BLaER1 (cell line): ENCODE measurements at regions not wholly inside any gene's neighbourhood (a gene's known extent, or its start where the extent isn't known, plus 50 kb on each side); places are given as distances from the start of the nearest gene placed in this dataset.

Experiments
- H3K27ac ChIP-seq: shearing (Covaris generic); formaldehyde crosslinking; 2 replicates; pipeline ENCODE4 v1.8.1; 2022
- H3K27me3 ChIP-seq: shearing (Covaris generic); formaldehyde crosslinking; 2 replicates; pipeline ENCODE4 v1.8.1; 2022
- H3K36me3 ChIP-seq: shearing (Covaris generic); formaldehyde crosslinking; 2 replicates; pipeline ENCODE4 v1.8.1; 2022
- H3K4me1 ChIP-seq: shearing (Covaris generic); formaldehyde crosslinking; 2 replicates; pipeline ENCODE4 v1.8.1; 2022
- H3K4me2 ChIP-seq: shearing (Covaris generic); formaldehyde crosslinking; 2 replicates; pipeline ENCODE4 v1.8.1; 2022
- H3K4me3 ChIP-seq: shearing (Covaris generic); formaldehyde crosslinking; 2 replicates; pipeline ENCODE4 v1.8.1; 2022
- H3K9ac ChIP-seq: shearing (Covaris generic); formaldehyde crosslinking; 2 replicates; pipeline ENCODE4 v1.8.1; 2022
- H3K9me3 ChIP-seq: shearing (Covaris generic); formaldehyde crosslinking; 2 replicates; pipeline ENCODE4 v1.8.1; 2022
- H4K20me1 ChIP-seq: shearing (Covaris generic); formaldehyde crosslinking; 2 replicates; pipeline ENCODE4 v1.8.1; 2022
- Cebpa-rat ChIP-seq: shearing (Covaris generic); IDR thresholded peaks from 2 replicates; pipeline ENCODE4 v1.8.1; 2022

- no peaks in the 10 kb centered on the region for H4K20me1 ChIP-seq
- no peaks in the 10 kb centered on the region for H3K36me3 ChIP-seq
- no peak for TF ChIP-seq Cebpa-rat
- H3K27me3 ChIP-seq = no peaks in the 10 kb centered on the region
- H3K4me3 ChIP-seq = no peak overlapping the region
- H3K4me1 ChIP-seq = peaks cover 7% of the 10 kb centered on the region
- H3K27ac ChIP-seq = no peak overlapping the region
- no peak overlapping the region for H3K4me2 ChIP-seq
- peaks cover 3% of the 10 kb centered on the region; the same call in 1 of the 2 replicates for H3K9me3 ChIP-seq
- H3K9ac ChIP-seq = no peak overlapping the region
Observed at GRCh38 chr4:79497001-79497400, 89.0 kb upstream of the GK2 start.

DNA sequence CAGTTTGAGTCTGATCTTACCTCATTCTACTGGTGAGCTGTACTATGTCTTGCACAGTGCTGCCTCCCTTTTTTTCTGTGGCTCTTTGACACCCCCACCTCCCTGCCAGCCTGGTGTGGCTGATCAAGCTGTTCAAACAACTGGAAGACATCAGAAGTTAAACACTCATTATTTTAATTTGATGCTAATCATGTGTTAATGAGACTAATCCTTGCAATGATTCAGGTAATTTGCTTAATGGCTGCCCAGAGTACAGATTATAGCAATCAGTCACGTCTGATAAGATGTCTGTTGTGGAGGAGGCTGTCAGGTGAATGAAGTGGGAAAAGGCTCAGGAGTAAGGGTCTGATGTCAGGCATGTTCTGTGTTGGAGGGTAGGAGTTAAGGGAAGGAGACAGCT is 87.4 kb upstream of the GK2 start:
- no peak overlapping the region for H3K4me3 ChIP-seq
- no peak overlapping the region for H3K27ac ChIP-seq
- H4K20me1 ChIP-seq = no peaks in the 10 kb centered on the region
- no peaks in the 10 kb centered on the region for H3K27me3 ChIP-seq
- H3K9me3 ChIP-seq = 0 out of 2 replicates have a peak, but pooled peaks cover 3% of the 10 kb centered on the region
- no peaks in the 10 kb centered on the region for H3K4me1 ChIP-seq
- no peak overlapping the region for H3K9ac ChIP-seq
- no peaks in the 10 kb centered on the region for H3K36me3 ChIP-seq
- no peak for TF ChIP-seq Cebpa-rat
- H3K4me2 ChIP-seq = no peak overlapping the region

- Histone ChIP-seq H3K4me3 (no peak overlapping the region), H4K20me1 (no peaks in the 10 kb centered on the region), H3K27me3 (no peaks in the 10 kb centered on the region), H3K9ac (no peak overlapping the region), H3K9me3 (no peaks in the 10 kb centered on the region), H3K4me2 (no peak overlapping the region), H3K36me3 (no peaks in the 10 kb centered on the region), H3K4me1 (no peaks in the 10 kb centered on the region), H3K27ac (no peak overlapping the region)
- no peak for TF ChIP-seq Cebpa-rat
Observed at GRCh38 chr4:79492148-79492547, 84.1 kb upstream of the GK2 start.

DNA sequence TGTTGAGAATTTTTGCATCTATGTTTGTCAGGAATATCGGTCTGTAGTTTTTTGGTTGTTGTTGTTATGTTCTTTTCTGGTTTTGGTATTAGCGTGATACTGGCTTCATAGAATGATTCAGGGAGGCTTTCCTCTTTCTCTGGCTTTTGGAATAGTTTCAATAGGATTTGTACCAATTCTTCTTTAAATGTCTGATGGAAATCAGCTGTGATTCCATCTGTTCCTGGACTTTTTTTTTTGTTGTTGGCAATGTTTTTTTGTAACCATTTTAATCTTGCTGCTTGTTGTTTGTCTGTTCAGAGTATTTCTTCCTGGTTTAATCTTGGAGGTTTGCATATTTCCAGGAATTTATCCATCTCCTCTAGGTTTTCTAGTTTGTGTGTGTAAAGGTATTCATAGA is 81.5 kb upstream of the GK2 start:
- no peak for TF ChIP-seq Cebpa-rat
- H3K4me3 ChIP-seq = no peak overlapping the region
- no peaks in the 10 kb centered on the region for H3K4me1 ChIP-seq
- no peaks in the 10 kb centered on the region for H3K36me3 ChIP-seq
- H3K4me2 ChIP-seq = no peak overlapping the region
- no peaks in the 10 kb centered on the region for H3K9me3 ChIP-seq
- no peaks in the 10 kb centered on the region for H4K20me1 ChIP-seq
- H3K9ac ChIP-seq = no peak overlapping the region
- no peak overlapping the region for H3K27ac ChIP-seq
- no peaks in the 10 kb centered on the region for H3K27me3 ChIP-seq

DNA sequence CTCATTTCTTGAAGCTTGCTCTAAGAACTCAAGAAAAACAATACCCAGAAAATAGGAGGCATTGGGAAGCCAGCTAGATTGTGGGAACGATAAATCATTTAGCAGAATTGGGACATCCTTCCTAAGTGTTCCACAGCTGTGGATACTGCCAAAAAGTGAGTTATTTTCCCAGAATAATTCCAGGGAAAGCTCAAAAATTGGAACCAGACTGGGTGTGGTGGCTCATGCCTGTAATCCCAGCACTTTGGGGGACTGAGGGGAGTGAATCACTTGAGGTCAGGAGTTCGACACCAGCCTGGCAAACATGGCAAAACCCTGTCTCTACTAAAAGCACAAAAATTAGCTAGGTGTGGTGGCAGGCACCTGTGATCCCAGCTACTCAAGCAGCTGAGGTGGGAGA is 68.2 kb upstream of the GK2 start:
- no peak overlapping the region for H3K4me3 ChIP-seq
- no peaks in the 10 kb centered on the region for H3K9me3 ChIP-seq
- H3K36me3 ChIP-seq = no peaks in the 10 kb centered on the region
- no peak overlapping the region for H3K4me2 ChIP-seq
- no peaks in the 10 kb centered on the region for H3K27me3 ChIP-seq
- no peak for TF ChIP-seq Cebpa-rat
- no peak overlapping the region for H3K9ac ChIP-seq
- H3K27ac ChIP-seq = no peak overlapping the region
- no peaks in the 10 kb centered on the region for H4K20me1 ChIP-seq
- no peaks in the 10 kb centered on the region for H3K4me1 ChIP-seq

GRCh38 chr4:79473439-79473724 is 65.4 kb upstream of the GK2 start:
- Histone ChIP-seq H3K27ac (no peak overlapping the region), H3K27me3 (no peaks in the 10 kb centered on the region), H3K9me3 (no peaks in the 10 kb centered on the region), H4K20me1 (no peaks in the 10 kb centered on the region), H3K4me2 (no peak overlapping the region), H3K4me1 (no peaks in the 10 kb centered on the region), H3K4me3 (no peak overlapping the region), H3K36me3 (no peaks in the 10 kb centered on the region), H3K9ac (no peak overlapping the region)
- TF ChIP-seq Cebpa-rat = no peak

DNA sequence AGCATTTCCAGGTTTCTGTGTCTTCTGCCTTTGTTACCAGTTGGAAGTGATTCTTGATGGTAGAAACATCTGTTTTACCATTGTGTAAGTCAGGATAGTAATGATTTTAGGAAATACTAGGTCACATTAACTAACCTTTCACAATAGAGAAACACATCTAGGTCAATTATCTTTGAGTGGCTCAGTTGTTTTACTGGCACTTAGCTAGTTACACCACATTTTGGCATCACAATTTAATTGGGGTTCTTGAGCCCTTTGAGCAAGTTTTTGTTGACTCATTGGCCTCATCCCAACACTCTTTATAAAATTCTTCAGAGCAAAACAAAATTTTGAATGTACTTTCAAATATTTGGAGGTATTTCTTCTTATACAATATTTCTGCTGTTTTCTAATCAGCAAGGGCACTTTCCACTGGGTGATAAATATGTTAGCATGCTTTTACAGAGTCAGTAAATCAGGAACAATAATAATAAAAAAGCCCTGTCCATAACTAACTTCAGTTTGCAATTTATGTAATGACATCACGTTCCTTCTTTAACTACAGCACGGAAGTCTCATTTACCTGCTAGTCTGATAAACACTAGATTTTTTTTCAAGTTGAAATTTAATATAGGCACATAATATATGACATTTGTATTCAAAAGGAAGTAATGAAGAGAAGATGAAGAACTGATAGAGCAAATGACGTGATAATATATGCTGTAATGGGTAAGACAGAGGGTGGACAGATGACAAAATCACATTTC is 64.8 kb upstream of the GK2 start:
- no peaks in the 10 kb centered on the region for H3K36me3 ChIP-seq
- no peak overlapping the region for H3K4me3 ChIP-seq
- no peaks in the 10 kb centered on the region for H3K27me3 ChIP-seq
- no peak overlapping the region for H3K27ac ChIP-seq
- H4K20me1 ChIP-seq = no peaks in the 10 kb centered on the region
- no peaks in the 10 kb centered on the region for H3K4me1 ChIP-seq
- H3K4me2 ChIP-seq = no peak overlapping the region
- H3K9me3 ChIP-seq = no peaks in the 10 kb centered on the region
- no peak overlapping the region for H3K9ac ChIP-seq
- TF ChIP-seq Cebpa-rat = no peak

DNA sequence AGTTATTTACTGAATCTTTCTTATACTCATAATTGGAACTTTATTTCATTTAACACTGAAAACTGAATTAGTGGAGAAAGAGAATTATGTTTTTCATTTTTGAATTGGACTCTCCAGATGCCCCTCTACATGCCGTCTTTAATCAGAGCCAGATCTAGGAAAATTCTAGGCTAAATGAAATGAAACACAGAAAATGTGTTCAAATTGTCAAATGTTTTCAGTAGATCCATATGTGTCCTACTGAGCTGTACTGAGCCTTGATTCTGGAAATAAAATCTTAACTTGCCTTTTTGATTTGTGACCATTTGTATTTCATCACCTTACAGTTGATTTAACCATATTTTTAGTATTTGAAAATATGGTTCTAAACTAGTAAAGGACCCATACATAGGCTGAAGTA is 64.0 kb upstream of the GK2 start:
- Histone ChIP-seq H3K9ac (no peak overlapping the region), H3K36me3 (no peaks in the 10 kb centered on the region), H3K4me2 (no peak overlapping the region), H4K20me1 (no peaks in the 10 kb centered on the region), H3K9me3 (no peaks in the 10 kb centered on the region), H3K27me3 (no peaks in the 10 kb centered on the region), H3K27ac (no peak overlapping the region), H3K4me3 (no peak overlapping the region), H3K4me1 (no peaks in the 10 kb centered on the region)
- no peak for TF ChIP-seq Cebpa-rat

DNA sequence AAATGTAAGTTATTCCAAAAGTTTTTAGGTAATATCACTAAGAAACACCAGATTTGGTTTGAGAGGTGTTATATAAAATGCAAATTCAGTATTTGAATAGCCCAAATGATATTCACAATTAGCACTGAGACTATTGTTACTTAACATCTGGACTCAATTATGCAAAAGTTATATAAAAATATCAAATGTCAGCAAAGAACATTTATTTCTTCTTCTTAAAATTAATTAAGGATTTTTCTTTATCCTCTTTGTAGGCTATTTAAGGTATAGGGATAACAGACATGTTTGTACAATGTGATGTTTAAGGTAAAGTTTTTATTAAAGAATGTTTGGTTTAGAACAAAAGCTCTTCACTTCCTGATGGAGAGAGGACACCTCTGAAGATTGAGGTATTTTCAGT is 63.3 kb upstream of the GK2 start:
- Histone ChIP-seq H3K27me3 (no peaks in the 10 kb centered on the region), H3K36me3 (no peaks in the 10 kb centered on the region), H3K4me3 (no peak overlapping the region), H3K9me3 (no peaks in the 10 kb centered on the region), H3K27ac (no peak overlapping the region), H4K20me1 (no peaks in the 10 kb centered on the region), H3K9ac (no peak overlapping the region), H3K4me1 (no peaks in the 10 kb centered on the region), H3K4me2 (no peak overlapping the region)
- TF ChIP-seq Cebpa-rat = no peak

DNA sequence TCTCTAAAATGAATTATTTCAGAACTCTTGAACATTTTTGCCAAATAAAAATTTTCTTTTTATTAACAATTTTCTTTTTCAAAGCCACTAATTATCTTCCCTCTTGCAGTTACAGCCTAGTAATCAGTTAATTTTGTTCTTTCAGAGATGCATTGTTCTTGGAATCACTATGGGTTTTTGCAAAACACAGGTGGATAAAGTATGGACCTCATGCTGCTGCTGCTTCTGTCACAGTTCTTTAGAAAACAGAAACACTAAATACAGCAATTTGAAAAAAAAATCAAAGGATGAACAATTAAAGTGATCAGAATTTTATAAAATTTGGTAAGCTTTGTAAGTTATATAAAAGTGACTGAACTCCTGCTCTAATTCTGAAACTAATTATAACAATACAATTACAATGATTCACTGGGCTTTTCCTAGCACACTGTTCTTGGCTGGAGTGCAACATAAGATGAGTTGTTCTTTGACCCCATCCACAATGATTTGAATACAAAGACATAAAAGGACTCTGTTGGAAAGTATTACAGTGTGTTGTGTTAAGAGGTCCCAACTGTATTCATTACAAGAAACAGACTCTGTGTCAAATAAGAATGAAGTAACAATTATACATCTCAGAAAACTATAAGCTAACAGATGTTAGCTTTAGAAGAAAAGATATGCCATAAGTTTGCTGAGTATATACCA is 59.4 kb upstream of the GK2 start:
- no peaks in the 10 kb centered on the region for H3K9me3 ChIP-seq
- H3K27ac ChIP-seq = no peak overlapping the region
- no peaks in the 10 kb centered on the region for H3K27me3 ChIP-seq
- no peaks in the 10 kb centered on the region for H4K20me1 ChIP-seq
- no peak overlapping the region for H3K9ac ChIP-seq
- no peak overlapping the region for H3K4me3 ChIP-seq
- no peak overlapping the region for H3K4me2 ChIP-seq
- TF ChIP-seq Cebpa-rat = no peak
- no peaks in the 10 kb centered on the region for H3K4me1 ChIP-seq
- H3K36me3 ChIP-seq = no peaks in the 10 kb centered on the region
